Body of pancreas (tissue), 4 donors: ENCODE measurements at regions not wholly inside any gene's neighbourhood (a gene's known extent, or its start where the extent isn't known, plus 50 kb on each side); places are given as distances from the start of the nearest gene placed in this dataset.

Experiments
- POLR2A ChIP-seq, 3 donors: fragments of 450-650 bp; IDR thresholded peaks; one replicate each; pipeline ENCODE4 v1.6.1; 2016; ENCODE audit warnings: antibody characterized with exemption in 3 of 3, mild to moderate bottlenecking in 2 of 3
- TF ChIP-seq, protein P1 (sequence below), 7 experiments: fragments of 450-650 bp in 4 of 7; fragments of 200-600 bp in 3 of 7; sonication (generic) in 3 of 7; IDR thresholded peaks; one replicate each; pipeline ENCODE4 v1.5.1; 2016 to 2019; ENCODE audit warnings: antibody characterized with exemption in 7 of 7

DNA sequence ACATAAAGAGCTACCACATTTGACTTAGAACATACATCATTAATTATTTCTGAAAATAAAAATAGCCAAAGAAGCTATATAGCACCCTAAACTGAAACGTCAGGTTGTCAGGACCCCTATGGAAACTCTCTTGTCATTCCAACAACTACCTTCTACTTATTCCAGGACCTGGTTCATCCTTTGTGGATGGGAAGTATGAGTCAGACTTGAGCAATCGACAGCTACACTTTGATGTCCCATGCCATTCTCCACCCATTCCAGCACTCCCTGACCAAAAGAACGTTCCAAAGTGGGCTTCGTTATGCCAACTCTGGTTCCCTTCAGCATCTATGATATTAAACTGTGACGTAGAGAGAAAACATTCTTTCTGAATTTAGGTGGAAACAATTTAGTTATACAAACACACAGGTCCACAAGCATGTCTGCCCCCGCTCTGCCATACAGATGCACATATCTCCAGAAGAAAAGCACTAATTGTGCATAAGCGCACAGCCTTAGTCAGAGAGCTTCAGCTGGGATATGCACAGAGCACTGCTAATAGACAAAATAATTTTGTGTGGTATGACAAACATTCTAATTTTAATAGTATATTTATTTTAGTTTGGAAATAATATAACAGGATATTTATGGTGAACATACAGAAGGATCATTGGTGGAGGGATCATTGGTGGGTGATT is 723.1 kb upstream of the B3GALT2 start:
- TF ChIP-seq, protein P1, sequence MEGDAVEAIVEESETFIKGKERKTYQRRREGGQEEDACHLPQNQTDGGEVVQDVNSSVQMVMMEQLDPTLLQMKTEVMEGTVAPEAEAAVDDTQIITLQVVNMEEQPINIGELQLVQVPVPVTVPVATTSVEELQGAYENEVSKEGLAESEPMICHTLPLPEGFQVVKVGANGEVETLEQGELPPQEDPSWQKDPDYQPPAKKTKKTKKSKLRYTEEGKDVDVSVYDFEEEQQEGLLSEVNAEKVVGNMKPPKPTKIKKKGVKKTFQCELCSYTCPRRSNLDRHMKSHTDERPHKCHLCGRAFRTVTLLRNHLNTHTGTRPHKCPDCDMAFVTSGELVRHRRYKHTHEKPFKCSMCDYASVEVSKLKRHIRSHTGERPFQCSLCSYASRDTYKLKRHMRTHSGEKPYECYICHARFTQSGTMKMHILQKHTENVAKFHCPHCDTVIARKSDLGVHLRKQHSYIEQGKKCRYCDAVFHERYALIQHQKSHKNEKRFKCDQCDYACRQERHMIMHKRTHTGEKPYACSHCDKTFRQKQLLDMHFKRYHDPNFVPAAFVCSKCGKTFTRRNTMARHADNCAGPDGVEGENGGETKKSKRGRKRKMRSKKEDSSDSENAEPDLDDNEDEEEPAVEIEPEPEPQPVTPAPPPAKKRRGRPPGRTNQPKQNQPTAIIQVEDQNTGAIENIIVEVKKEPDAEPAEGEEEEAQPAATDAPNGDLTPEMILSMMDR (IDR thresholded peaks at IDR 0.05) = no peak
- no peak for TF ChIP-seq POLR2A (IDR thresholded peaks at IDR 0.05)
